ENCODE measurements at regions not wholly inside any gene's neighbourhood (a gene's known extent, or its start where the extent isn't known, plus 50 kb on each side); places are given as distances from the start of the nearest gene placed in this dataset.
A peak's percentile ranks its signal among the peaks of the same experiment; 100 is the strongest.

GRCh38 chr5:30752015-30752414 is 441.5 kb upstream of the CDH6 start:
- Histone ChIP-seq H3K9me3 (no peaks in the 10 kb centered on the region), H3K4me1 (no peaks in the 10 kb centered on the region), H3K27ac (no peak overlapping the region), H3K4me3 (no peak overlapping the region), H3K36me3 (no peaks in the 10 kb centered on the region), H3K27me3 (no peaks in the 10 kb centered on the region)
- no peak for TF ChIP-seq POLR2A (IDR thresholded peaks at IDR 0.05)
- TF ChIP-seq CTCF (IDR thresholded peaks at IDR 0.05) = no peak
- no peak for DNase-seq

GRCh38 chr5:30749971-30750370 is 443.5 kb upstream of the CDH6 start:
- Histone ChIP-seq H3K4me3 (no peak overlapping the region), H3K27ac (no peak overlapping the region), H3K9me3 (no peaks in the 10 kb centered on the region), H3K27me3 (no peaks in the 10 kb centered on the region), H3K36me3 (no peaks in the 10 kb centered on the region), H3K4me1 (no peaks in the 10 kb centered on the region)
- DNase-seq = no peak
- TF ChIP-seq POLR2A (IDR thresholded peaks at IDR 0.05) = no peak
- no peak for TF ChIP-seq CTCF (IDR thresholded peaks at IDR 0.05)

GRCh38 chr5:30747412-30747811 is 446.1 kb upstream of the CDH6 start:
- no peaks in the 10 kb centered on the region for H3K9me3 ChIP-seq
- TF ChIP-seq POLR2A (IDR thresholded peaks at IDR 0.05) (no peak), CTCF (IDR thresholded peaks at IDR 0.05) (no peak)
- peak in 1 of 3 donors; percentile 46 for DNase-seq
- H3K36me3 ChIP-seq = no peaks in the 10 kb centered on the region
- no peaks in the 10 kb centered on the region for H3K4me1 ChIP-seq
- H3K27me3 ChIP-seq = no peaks in the 10 kb centered on the region
- no peak overlapping the region for H3K4me3 ChIP-seq
- no peak overlapping the region for H3K27ac ChIP-seq

DNA sequence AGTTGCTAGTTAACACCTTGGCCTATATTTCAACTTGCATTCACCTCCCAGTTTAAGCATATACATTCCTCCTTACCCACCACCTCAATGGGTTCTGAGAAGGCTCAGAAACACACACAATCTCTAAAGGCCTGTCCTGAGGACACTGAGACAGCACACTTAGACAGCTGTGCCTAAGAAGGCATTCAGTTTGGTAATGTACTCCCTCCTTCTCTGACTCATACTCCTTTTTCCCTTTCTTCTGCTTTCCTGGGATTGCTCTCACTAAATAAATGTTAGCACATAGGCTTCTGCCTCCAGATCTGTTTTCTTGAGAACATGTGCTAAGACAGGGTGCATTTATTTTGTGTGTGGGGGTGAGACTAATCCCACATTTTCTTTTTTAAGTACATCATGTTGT is 456.8 kb upstream of the CDH6 start:
- no peaks in the 10 kb centered on the region for H3K9me3 ChIP-seq
- no peak overlapping the region for H3K27ac ChIP-seq
- TF ChIP-seq POLR2A (IDR thresholded peaks at IDR 0.05) (no peak), CTCF (IDR thresholded peaks at IDR 0.05) (no peak)
- no peaks in the 10 kb centered on the region for H3K36me3 ChIP-seq
- no peaks in the 10 kb centered on the region for H3K4me1 ChIP-seq
- H3K27me3 ChIP-seq = no peaks in the 10 kb centered on the region
- H3K4me3 ChIP-seq = no peak overlapping the region
- no peak for DNase-seq

DNA sequence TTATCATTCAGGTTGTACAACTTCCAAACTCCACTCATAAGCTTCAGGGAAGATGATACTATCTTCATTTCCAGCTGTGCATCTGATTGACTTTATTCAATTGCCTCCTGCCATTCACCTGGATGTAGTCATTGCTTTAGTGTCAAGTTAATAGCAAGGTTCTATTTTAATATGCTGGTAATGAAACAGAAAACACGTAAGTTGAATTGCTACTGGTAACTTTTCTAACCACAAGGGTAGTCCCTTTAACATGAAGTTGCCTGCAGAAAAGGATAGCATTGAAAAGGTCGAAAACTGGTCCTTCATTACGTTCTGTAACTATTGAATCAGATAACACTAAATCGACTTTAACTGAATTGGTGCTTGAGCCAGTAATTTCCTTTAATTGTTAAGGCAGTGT is 459.4 kb upstream of the CDH6 start:
- no peaks in the 10 kb centered on the region for H3K27me3 ChIP-seq
- H3K36me3 ChIP-seq = no peaks in the 10 kb centered on the region
- no peak for TF ChIP-seq CTCF (IDR thresholded peaks at IDR 0.05)
- no peak for TF ChIP-seq POLR2A (IDR thresholded peaks at IDR 0.05)
- no peak for DNase-seq
- H3K27ac ChIP-seq = no peak overlapping the region
- no peaks in the 10 kb centered on the region for H3K4me1 ChIP-seq
- no peaks in the 10 kb centered on the region for H3K9me3 ChIP-seq
- H3K4me3 ChIP-seq = no peak overlapping the region

DNA sequence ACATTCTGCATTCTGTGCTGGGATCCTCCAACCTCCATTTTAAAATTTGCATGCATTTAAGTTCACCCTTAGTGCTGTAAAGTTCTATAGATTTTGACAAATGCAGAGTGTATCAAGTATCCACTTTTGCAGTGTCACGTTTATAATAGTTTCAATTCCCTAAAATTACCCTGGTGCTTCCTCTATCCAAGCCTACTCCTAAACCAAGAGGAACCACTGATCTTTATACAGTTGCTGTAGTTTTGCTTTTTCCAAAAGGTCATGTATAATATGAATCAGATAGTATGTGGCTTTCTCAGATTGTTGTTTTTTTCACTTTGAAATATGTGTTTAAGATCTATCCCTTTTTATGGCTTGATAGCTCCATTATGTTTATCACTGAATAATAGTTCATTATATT is 468.4 kb upstream of the CDH6 start:
- TF ChIP-seq CTCF (IDR thresholded peaks at IDR 0.05) (no peak), POLR2A (IDR thresholded peaks at IDR 0.05) (no peak)
- Histone ChIP-seq H3K27me3 (no peaks in the 10 kb centered on the region), H3K27ac (no peak overlapping the region), H3K9me3 (no peaks in the 10 kb centered on the region), H3K4me3 (no peak overlapping the region), H3K36me3 (no peaks in the 10 kb centered on the region), H3K4me1 (no peaks in the 10 kb centered on the region)
- DNase-seq = no peak

Data from Peyer's patch (tissue), 4 donors.